HEK293 (cell line): ENCODE measurements at regions not wholly inside any gene's neighbourhood (a gene's known extent, or its start where the extent isn't known, plus 50 kb on each side); places are given as distances from the start of the nearest gene placed in this dataset.

Source experiments
- BCL11A ChIP-seq: fragments of 450-650 bp; formaldehyde crosslinking; IDR thresholded peaks from 2 replicates; pipeline ENCODE4 v1.5.1; 2016; ENCODE audit warnings: low read depth, missing biosample characterization, missing genetic modification characterization
- CTCF ChIP-seq: fragments of 450-650 bp; formaldehyde crosslinking; IDR thresholded peaks from 2 replicates; pipeline ENCODE4 v1.5.1; 2016; ENCODE audit warnings: missing biosample characterization, missing genetic modification characterization
- GLIS2 ChIP-seq: fragments of 450-650 bp; formaldehyde crosslinking; IDR thresholded peaks from 2 replicates; pipeline ENCODE4 v1.5.1; 2016; ENCODE audit warnings: missing biosample characterization, missing genetic modification characterization
- KLF16 ChIP-seq: fragments of 450-650 bp; formaldehyde crosslinking; IDR thresholded peaks from 2 replicates; pipeline ENCODE4 v1.5.1; 2017; ENCODE audit warnings: missing biosample characterization, missing genetic modification characterization
- ZNF423 ChIP-seq: fragments of 450-650 bp; formaldehyde crosslinking; IDR thresholded peaks from 2 replicates; pipeline ENCODE4 v1.5.1; 2016; ENCODE audit warnings: missing biosample characterization, missing genetic modification characterization
- ZNF48 ChIP-seq: fragments of 450-650 bp; formaldehyde crosslinking; IDR thresholded peaks from 2 replicates; pipeline ENCODE4 v1.5.1; 2016; ENCODE audit warnings: missing biosample characterization, missing genetic modification characterization
- ZNF629 ChIP-seq: fragments of 450-650 bp; formaldehyde crosslinking; IDR thresholded peaks from 2 replicates; pipeline ENCODE4 v1.5.1; 2017; ENCODE audit warnings: missing biosample characterization, missing genetic modification characterization
- ZNF837 ChIP-seq: fragments of 450-650 bp; formaldehyde crosslinking; IDR thresholded peaks from 2 replicates; pipeline ENCODE4 v1.5.1; 2016; ENCODE audit warnings: missing biosample characterization, missing genetic modification characterization
- TF ChIP-seq, protein P1 (sequence below): fragments of 450-650 bp; formaldehyde crosslinking; optimal IDR thresholded peaks from 2 replicates; pipeline ENCODE3; 2016; ENCODE audit warnings: missing biosample characterization, mild to moderate bottlenecking, missing genetic modification characterization

GRCh38 chr1:82849460-82849859, 1048.7 kb downstream of the ADGRL2 start:
- TF ChIP-seq ZNF48 (no peak), ZNF629 (tag by site-specific recombination) (no peak), GLIS2 (no peak), BCL11A (tag by site-specific recombination) (no peak), ZNF837 (tag by site-specific recombination) (no peak), ZNF423 (tag by site-specific recombination) (no peak), CTCF (no peak), KLF16 (no peak)
- TF ChIP-seq, protein P1, sequence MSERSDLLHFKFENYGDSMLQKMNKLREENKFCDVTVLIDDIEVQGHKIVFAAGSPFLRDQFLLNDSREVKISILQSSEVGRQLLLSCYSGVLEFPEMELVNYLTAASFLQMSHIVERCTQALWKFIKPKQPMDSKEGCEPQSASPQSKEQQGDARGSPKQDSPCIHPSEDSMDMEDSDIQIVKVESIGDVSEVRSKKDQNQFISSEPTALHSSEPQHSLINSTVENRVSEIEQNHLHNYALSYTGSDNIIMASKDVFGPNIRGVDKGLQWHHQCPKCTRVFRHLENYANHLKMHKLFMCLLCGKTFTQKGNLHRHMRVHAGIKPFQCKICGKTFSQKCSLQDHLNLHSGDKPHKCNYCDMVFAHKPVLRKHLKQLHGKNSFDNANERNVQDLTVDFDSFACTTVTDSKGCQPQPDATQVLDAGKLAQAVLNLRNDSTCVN (tag by site-specific recombination): no peak
